HEK293T (cell line): ENCODE measurements at regions not wholly inside any gene's neighbourhood (a gene's known extent, or its start where the extent isn't known, plus 50 kb on each side); places are given as distances from the start of the nearest gene placed in this dataset.

Experiments used
- ARNT ChIP-seq: fragments of 450-650 bp; IDR thresholded peaks from 2 replicates; pipeline ENCODE4 v1.6.1; 2017; ENCODE audit warnings: mild to moderate bottlenecking
- BHLHE40 ChIP-seq: fragments of 450-650 bp; IDR thresholded peaks from 2 replicates; pipeline ENCODE4 v1.6.1; 2016; ENCODE audit warnings: mild to moderate bottlenecking, moderate library complexity, borderline replicate concordance
- ELF4 ChIP-seq: fragments of 450-650 bp; IDR thresholded peaks from 2 replicates; pipeline ENCODE4 v1.6.1; 2017; ENCODE audit warnings: antibody characterized with exemption
- FOXA1 ChIP-seq: fragments of 450-650 bp; IDR thresholded peaks from 2 replicates; pipeline ENCODE4 v1.6.1; 2016; ENCODE audit warnings: mild to moderate bottlenecking
- FOXK2 ChIP-seq: fragments of 450-650 bp; IDR thresholded peaks from 2 replicates; pipeline ENCODE4 v1.6.1; 2016; ENCODE audit warnings: mild to moderate bottlenecking
- FOXM1 ChIP-seq: fragments of 450-650 bp; IDR thresholded peaks from 2 replicates; pipeline ENCODE4 v1.6.1; 2017; ENCODE audit warnings: mild to moderate bottlenecking, borderline replicate concordance
- HDGF ChIP-seq: fragments of 450-650 bp; IDR thresholded peaks from 2 replicates; pipeline ENCODE4 v1.6.1; 2017; ENCODE audit warnings: antibody characterized with exemption, borderline replicate concordance
- L3MBTL2 ChIP-seq: fragments of 450-650 bp; conservative IDR thresholded peaks from 2 replicates; pipeline ENCODE4 v1.6.1; 2016; ENCODE audit warnings: mild to moderate bottlenecking
- LEF1 ChIP-seq: fragments of 450-650 bp; IDR thresholded peaks from 2 replicates; pipeline ENCODE4 v1.6.1; 2017; ENCODE audit warnings: mild to moderate bottlenecking, borderline replicate concordance
- NFRKB ChIP-seq: fragments of 450-650 bp; IDR thresholded peaks from 2 replicates; pipeline ENCODE4 v1.6.1; 2016; ENCODE audit warnings: mild to moderate bottlenecking, moderate library complexity
- PKNOX1 ChIP-seq: fragments of 450-650 bp; IDR thresholded peaks from 2 replicates; pipeline ENCODE4 v1.6.1; 2016
- SP1 ChIP-seq: fragments of 450-650 bp; IDR thresholded peaks from 2 replicates; pipeline ENCODE4 v1.6.1; 2017
- SUZ12 ChIP-seq: fragments of 450-650 bp; IDR thresholded peaks from 2 replicates; pipeline ENCODE4 v1.6.1; 2016; ENCODE audit warnings: mild to moderate bottlenecking
- ZNF384 ChIP-seq: fragments of 450-650 bp; IDR thresholded peaks from 2 replicates; pipeline ENCODE4 v1.6.1; 2016

GRCh38 chr5:17709011-17709710 lies 74.9 kb downstream of the TAF11L14 start:
- no peak for TF ChIP-seq LEF1
- no peak for TF ChIP-seq SP1
- TF ChIP-seq SUZ12 = no peak
- no peak for TF ChIP-seq PKNOX1
- TF ChIP-seq ELF4 = no peak
- no peak for TF ChIP-seq FOXA1
- no peak for TF ChIP-seq BHLHE40
- no peak for TF ChIP-seq FOXM1
- no peak for TF ChIP-seq HDGF
- TF ChIP-seq FOXK2 = no peak
- TF ChIP-seq ZNF384 = no peak
- no peak for TF ChIP-seq ARNT
- no peak for TF ChIP-seq NFRKB
- TF ChIP-seq L3MBTL2 = no peak
